GM12878 (cell line): ENCODE measurements at regions not wholly inside any gene's neighbourhood (a gene's known extent, or its start where the extent isn't known, plus 50 kb on each side); places are given as distances from the start of the nearest gene placed in this dataset.

Experiments
- ATAC-seq: fragments of 200-7000 bp; cut with Tn5 transposase; 3 replicates; pipeline ENCODE4 v1.9.1; 2020; ENCODE audit warnings: mild to moderate bottlenecking, moderate library complexity
- BruUV-seq: library from RNA; stranded (reverse); fragments of 400-500 nt; replicated peaks from 2 replicates; lab custom pipeline; 2021; lab: Mats Ljungman, UMichigan
- CTCF ChIA-PET: fragments of 300-600 bp; sonication (Branson Sonifier 250); formaldehyde crosslinking; extraction: SDS; loops from one replicate; lab custom pipeline; 2021; ENCODE audit warnings: inconsistent platforms; lab: Yijun Ruan, JAX
- POLR2A ChIA-PET: fragments of 350-600 bp; formaldehyde crosslinking; extraction: SDS; loops from one replicate; lab custom pipeline; 2021; ENCODE audit warnings: inconsistent platforms; lab: Charles Lee
- RAD21 ChIA-PET: fragments of 300-600 bp; sonication (Branson Sonifier 250); formaldehyde crosslinking; loops from one replicate; lab custom pipeline; 2023; ENCODE audit warnings: antibody characterized with exemption; ENCODE audit not compliant: unreplicated experiment; lab: Charles Lee
- SMC1A ChIA-PET: fragments of 300-600 bp; sonication (Branson Sonifier 250); formaldehyde crosslinking; loops from one replicate; lab custom pipeline; 2023; ENCODE audit not compliant: unreplicated experiment, uncharacterized antibody; lab: Charles Lee
- DNase-seq: peaks from one replicate; pipeline ENCODE4 v3.0.0-alpha.2; 2011; ENCODE audit warnings: low read depth, low spot score
- FAIRE-seq: peaks from 3 replicates; lab custom pipeline; 2011; peaks lifted over from hg19 to GRCh38; lab: Jason Lieb, UNC
- H2AFZ ChIP-seq: 2 replicates; pipeline ENCODE4 v1.6.0; 2011; ENCODE audit warnings: low read depth, low read length, control low read depth; ENCODE audit not compliant: control insufficient read depth
- H3K27ac ChIP-seq: 2 replicates; pipeline ENCODE4 v1.5.1; 2011; ENCODE audit warnings: control low read depth; ENCODE audit not compliant: control insufficient read depth, insufficient read depth
- H3K27me3 ChIP-seq, 2 experiments: replicated peaks in 1 of 2; 2 replicates each; pipeline versions ENCODE4 v1.6.0 to v1.6.1; 2011; ENCODE audit warnings: low read length in 1 of 2; ENCODE audit not compliant: control insufficient read depth in 2 of 2, insufficient read depth in 2 of 2
- H3K36me3 ChIP-seq, 2 experiments: 2 replicates each; pipeline ENCODE4 v1.5.1; 2011; ENCODE audit warnings: low read length in 1 of 2; ENCODE audit not compliant: control insufficient read depth in 2 of 2, insufficient read depth in 2 of 2
- H3K4me1 ChIP-seq: 2 replicates; pipeline ENCODE4 v1.6.1; 2011; ENCODE audit warnings: mild to moderate bottlenecking, low read length, moderate library complexity, mixed read lengths; ENCODE audit not compliant: control insufficient read depth, insufficient read depth
- H3K4me2 ChIP-seq: 2 replicates; pipeline ENCODE4 v1.6.0; 2011; ENCODE audit warnings: control low read depth; ENCODE audit not compliant: control insufficient read depth, insufficient read depth
- H3K4me3 ChIP-seq: fragments of 200-600 bp; sonication (generic); 2 replicates; pipeline ENCODE4 v1.5.1; 2016
- H3K79me2 ChIP-seq: 2 replicates; pipeline ENCODE4 v1.6.0; 2011; ENCODE audit warnings: low read length; ENCODE audit not compliant: control insufficient read depth, insufficient read depth
- H3K9ac ChIP-seq: 2 replicates; pipeline ENCODE4 v1.8.0; 2011; ENCODE audit warnings: low read length, control low read depth, mixed read lengths; ENCODE audit not compliant: control insufficient read depth, insufficient read depth
- H3K9me3 ChIP-seq: replicated peaks from 3 replicates; pipeline ENCODE4 v1.5.1; 2011; ENCODE audit warnings: mild to moderate bottlenecking, low read length; ENCODE audit not compliant: control insufficient read depth, insufficient read depth
- H4K20me1 ChIP-seq: 2 replicates; pipeline ENCODE4 v1.6.0; 2011; ENCODE audit not compliant: control insufficient read depth, insufficient read depth
- E4F1 ChIP-seq: fragments of 450-650 bp; IDR thresholded peaks from 2 replicates; pipeline ENCODE4 v1.6.1; 2018; ENCODE audit warnings: borderline replicate concordance, mild to moderate bottlenecking; ENCODE audit not compliant: partially characterized antibody
- IKZF2 ChIP-seq, 2 experiments: fragments of 450-650 bp; IDR thresholded peaks; 2 replicates each; pipeline ENCODE4 v1.6.1; 2017; ENCODE audit warnings: mild to moderate bottlenecking in 2 of 2, moderate library complexity in 2 of 2
- IRF4 ChIP-seq: IDR thresholded peaks from 2 replicates; pipeline ENCODE4 v1.6.1; 2011; ENCODE audit warnings: low read depth, low read length
- KAT2A ChIP-seq: conservative IDR thresholded peaks from 2 replicates; pipeline ENCODE4 v1.6.1; 2011; ENCODE audit warnings: low read depth, low read length; ENCODE audit not compliant: control insufficient read depth
- KDM1A ChIP-seq: fragments of 200-600 bp; sonication (generic); IDR thresholded peaks from 2 replicates; pipeline ENCODE4 v1.6.1; 2016; ENCODE audit warnings: borderline replicate concordance
- PAX8 ChIP-seq: fragments of 450-650 bp; IDR thresholded peaks from 2 replicates; pipeline ENCODE4 v1.6.1; 2017; ENCODE audit warnings: mild to moderate bottlenecking, moderate library complexity
- STAT1 ChIP-seq: fragments of 450-650 bp; conservative IDR thresholded peaks from 2 replicates; pipeline ENCODE4 v1.6.1; 2014; ENCODE audit warnings: antibody characterized with exemption, mild to moderate bottlenecking
- SUPT20H ChIP-seq: IDR thresholded peaks from 2 replicates; pipeline ENCODE4 v1.6.1; 2011; ENCODE audit warnings: low read depth, mild to moderate bottlenecking, low read length, moderate library complexity, borderline replicate concordance; ENCODE audit not compliant: control insufficient read depth
- TBL1XR1 ChIP-seq: IDR thresholded peaks from 2 replicates; pipeline ENCODE4 v1.6.1; 2012; ENCODE audit warnings: low read depth, low read length, improper control_type of control experiment
- USF2 ChIP-seq: IDR thresholded peaks from 2 replicates; pipeline ENCODE4 v1.6.1; 2011; ENCODE audit warnings: low read depth, low read length, improper control_type of control experiment, borderline replicate concordance
- YBX1 ChIP-seq: fragments of 450-650 bp; IDR thresholded peaks from 2 replicates; pipeline ENCODE4 v1.6.1; 2016; ENCODE audit warnings: antibody characterized with exemption
- ZNF384 ChIP-seq: IDR thresholded peaks from 2 replicates; pipeline ENCODE4 v1.6.1; 2012; ENCODE audit warnings: low read depth, mild to moderate bottlenecking, low read length, improper control_type of control experiment, borderline replicate concordance
- ZNF592 ChIP-seq: fragments of 450-650 bp; IDR thresholded peaks from 2 replicates; pipeline ENCODE4 v1.6.1; 2017; ENCODE audit warnings: mild to moderate bottlenecking, moderate library complexity
- WGBS: methylation state at CpG from one replicate; pipeline ENCODE4 v1.1.6; 2016; ENCODE audit warnings: low lambda C conversion rate; ENCODE audit not compliant: insufficient replicate concordance, insufficient coverage; ENCODE audit errors: missing lambda C conversion rate; 5-methylcytosine and 5-hydroxymethylcytosine counted together
- in situ Hi-C: fragments of 300-500 bp; cut with MboI; formaldehyde crosslinking; loops from 9 replicates; pipeline ENCODE4 v1.14.3; 2018; ENCODE audit warnings: mixed read lengths
- intact Hi-C: fragments of 100-400 bp; cut with micrococcal nuclease; formaldehyde crosslinking; loops from one replicate; pipeline ENCODE4 v1.14.2; 2022; ENCODE audit not compliant: unreplicated experiment

GRCh38 chr9:7387840-7388239 is 411.7 kb downstream of the DMAC1 start:
- FAIRE-seq = no peak

GRCh38 chr9:7382304-7382703 is 417.3 kb downstream of the DMAC1 start:
- Histone ChIP-seq H3K4me2 (no peak overlapping the region), H3K36me3 (no peaks in the 10 kb centered on the region), H2AFZ (no peak overlapping the region), H3K4me3 (no peak overlapping the region), H3K79me2 (no peaks in the 10 kb centered on the region), H3K4me1 (no peaks in the 10 kb centered on the region), H3K9me3 (no peaks in the 10 kb centered on the region), H3K9ac (no peak overlapping the region), H3K27me3 (no peaks in the 10 kb centered on the region; a peak in 1 of 4 replicates), H4K20me1 (no peaks in the 10 kb centered on the region), H3K27ac (no peak overlapping the region)
- SMC1A ChIA-PET = no interaction called here
- BruUV-seq = no TSS peak
- FAIRE-seq (no peak), DNase-seq (no peak), ATAC-seq (no peak)
- 14% methylated on average over 3 of the region's 3 CpGs for WGBS
- intact Hi-C loops (no loop called here), in situ Hi-C loops (no loop called here)
- POLR2A ChIA-PET = no interaction called here
- CTCF ChIA-PET = interaction anchor here (1.4 kb wide), 1 partner anchor 148 kb away, joined by 4 read pairs; no protein-coding TSS in a partner anchor
- RAD21 ChIA-PET = no interaction called here
- TF ChIP-seq ZNF592 (no peak), ZNF384 (no peak), TBL1XR1 (no peak), IKZF2 (IDR thresholded peaks at IDR 0.05) (no peak), USF2 (no peak), KAT2A (no peak), PAX8 (no peak), E4F1 (no peak), SUPT20H (no peak)

More at GRCh38 chr9:7387840-7388239, 411.7 kb downstream of the DMAC1 start:
- RAD21 ChIA-PET = no interaction called here
- no peak for DNase-seq
- Histone ChIP-seq H3K4me1 (no peaks in the 10 kb centered on the region), H3K27ac (no peak overlapping the region), H2AFZ (no peak overlapping the region), H3K9me3 (no peaks in the 10 kb centered on the region), H3K4me2 (no peak overlapping the region), H3K79me2 (no peaks in the 10 kb centered on the region), H3K4me3 (no peak overlapping the region), H3K36me3 (no peaks in the 10 kb centered on the region), H4K20me1 (no peaks in the 10 kb centered on the region), H3K27me3 (no peaks in the 10 kb centered on the region; a peak in 1 of 4 replicates), H3K9ac (no peak overlapping the region)
- TF ChIP-seq IRF4 (no peak), KDM1A (no peak), YBX1 (no peak), STAT1 (no peak)
- intact Hi-C loops (no loop called here), in situ Hi-C loops (no loop called here)
- no peak for ATAC-seq
- BruUV-seq = no TSS peak
- SMC1A ChIA-PET = no interaction called here
- whole genome bisulfite sequencing = 2% methylated on average over 5 of the region's 5 CpGs
- POLR2A ChIA-PET = no interaction called here
- CTCF ChIA-PET = interaction anchor here (1.5 kb wide), 1 partner anchor 27 kb away, joined by 5 read pairs; no protein-coding TSS in a partner anchor
